ENCODE measurements at regions not wholly inside any gene's neighbourhood (a gene's known extent, or its start where the extent isn't known, plus 50 kb on each side); places are given as distances from the start of the nearest gene placed in this dataset.

GRCh38 chr7:130844811-130845580, 111.0 kb upstream of the KLF14 start:
- in situ Hi-C loops (cut with HindIII; ENCODE audit: low sequenced_read_pairs): no loop called here
- no peak overlapping the region for H3K4me3 ChIP-seq (ENCODE audit: low read depth, low read length)
- no peak for TF ChIP-seq CTCF (IDR thresholded peaks at IDR 0.05; ENCODE audit: low read depth, low read length)
- peak; percentile 67 for DNase-seq (ENCODE audit: low read depth, low spot score)

- in situ Hi-C loops (cut with HindIII; ENCODE audit: low sequenced_read_pairs): no loop called here
- H3K4me3 ChIP-seq (ENCODE audit: low read depth, low read length): no peak overlapping the region
- DNase-seq (ENCODE audit: low read depth, low spot score): peak; percentile 84
- no peak for TF ChIP-seq CTCF (IDR thresholded peaks at IDR 0.05; ENCODE audit: low read depth, low read length)
Observed at GRCh38 chr7:130845581-130846085, 111.6 kb upstream of the KLF14 start.

GRCh38 chr7:130849604-130850003, 115.6 kb upstream of the KLF14 start:
- in situ Hi-C loops (cut with HindIII; ENCODE audit: low sequenced_read_pairs): no loop called here
- TF ChIP-seq CTCF (IDR thresholded peaks at IDR 0.05; ENCODE audit: low read depth, low read length): no peak
- DNase-seq (ENCODE audit: low read depth, low spot score): no peak

GRCh38 chr7:130850956-130851355, 116.9 kb upstream of the KLF14 start:
- in situ Hi-C loops (cut with HindIII; ENCODE audit: low sequenced_read_pairs): no loop called here
- H3K4me3 ChIP-seq (ENCODE audit: low read depth, low read length): no peak overlapping the region
- no peak for DNase-seq (ENCODE audit: low read depth, low spot score)
- no peak for TF ChIP-seq CTCF (IDR thresholded peaks at IDR 0.05; ENCODE audit: low read depth, low read length)

More at GRCh38 chr7:130849604-130850003, 115.6 kb upstream of the KLF14 start:
- H3K4me3 ChIP-seq (ENCODE audit: low read depth, low read length): no peak overlapping the region

GRCh38 chr7:130852867-130853266, 118.9 kb upstream of the KLF14 start:
- DNase-seq (ENCODE audit: low read depth, low spot score): no peak
- in situ Hi-C loops (cut with HindIII; ENCODE audit: low sequenced_read_pairs): no loop called here
- no peak for TF ChIP-seq CTCF (IDR thresholded peaks at IDR 0.05; ENCODE audit: low read depth, low read length)

DNA sequence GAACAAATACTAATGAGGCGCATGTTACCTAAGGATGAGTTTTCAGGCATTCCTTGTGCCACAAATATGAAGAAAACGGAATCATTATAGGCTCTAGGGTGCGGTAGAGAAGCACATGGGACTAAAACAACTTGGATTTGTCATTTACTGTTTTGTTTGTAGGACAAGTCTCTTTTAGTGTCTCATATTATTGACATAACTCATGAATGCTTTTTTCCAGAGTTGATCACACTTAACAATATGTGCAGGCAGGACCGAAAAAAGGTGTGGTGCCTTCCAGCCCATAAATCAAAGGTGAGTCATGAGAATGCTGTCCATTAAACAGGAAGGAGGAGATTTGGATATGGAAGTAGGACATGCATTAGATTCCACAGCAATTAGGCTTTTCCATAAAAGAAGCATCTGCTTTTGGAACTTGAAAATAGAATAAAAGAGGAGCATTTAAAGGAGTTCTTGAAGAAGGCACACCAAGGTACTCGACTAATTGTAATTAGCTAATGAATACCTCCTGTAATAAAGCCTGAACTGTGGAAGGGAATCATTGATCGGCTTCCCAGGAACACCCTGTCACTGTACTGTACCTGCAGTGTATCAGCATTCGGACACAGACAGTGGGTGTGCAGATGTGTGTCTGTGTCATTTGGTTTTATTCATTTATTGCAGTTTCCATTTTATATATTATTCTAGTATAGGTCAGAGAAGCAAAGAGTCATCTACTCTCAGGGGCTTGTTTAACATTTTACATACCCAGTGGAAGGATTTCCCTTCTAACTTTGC, 119.7 kb upstream of the KLF14 start:
- no peak for DNase-seq (ENCODE audit: low read depth, low spot score)
- in situ Hi-C loops (cut with HindIII; ENCODE audit: low sequenced_read_pairs): no loop called here
- no peak overlapping the region for H3K4me3 ChIP-seq (ENCODE audit: low read depth, low read length)
- TF ChIP-seq CTCF (IDR thresholded peaks at IDR 0.05; ENCODE audit: low read depth, low read length): no peak

More at GRCh38 chr7:130852867-130853266, 118.9 kb upstream of the KLF14 start:
- no peak overlapping the region for H3K4me3 ChIP-seq (ENCODE audit: low read depth, low read length)
